Astrocyte of the spinal cord (primary cell): ENCODE measurements at regions not wholly inside any gene's neighbourhood (a gene's known extent, or its start where the extent isn't known, plus 50 kb on each side); places are given as distances from the start of the nearest gene placed in this dataset.

Experiments
- DNase-seq: peaks from one replicate; pipeline ENCODE4 v3.0.0; 2011; ENCODE audit warnings: low read depth, low spot score
- H3K4me3 ChIP-seq: 2 replicates; pipeline ENCODE4 v1.5.1; 2011; ENCODE audit warnings: low read depth, mild to moderate bottlenecking, low read length, moderate library complexity
- in situ Hi-C: cut with HindIII; loops from 2 replicates; pipeline ENCODE4 v1.10.0; 2017; ENCODE audit warnings: low sequenced_read_pairs
- TF ChIP-seq, protein P1 (sequence below): IDR thresholded peaks from 2 replicates; pipeline ENCODE4 v1.5.1; 2012; ENCODE audit warnings: low read depth, mild to moderate bottlenecking, low read length, inconsistent platforms

DNA sequence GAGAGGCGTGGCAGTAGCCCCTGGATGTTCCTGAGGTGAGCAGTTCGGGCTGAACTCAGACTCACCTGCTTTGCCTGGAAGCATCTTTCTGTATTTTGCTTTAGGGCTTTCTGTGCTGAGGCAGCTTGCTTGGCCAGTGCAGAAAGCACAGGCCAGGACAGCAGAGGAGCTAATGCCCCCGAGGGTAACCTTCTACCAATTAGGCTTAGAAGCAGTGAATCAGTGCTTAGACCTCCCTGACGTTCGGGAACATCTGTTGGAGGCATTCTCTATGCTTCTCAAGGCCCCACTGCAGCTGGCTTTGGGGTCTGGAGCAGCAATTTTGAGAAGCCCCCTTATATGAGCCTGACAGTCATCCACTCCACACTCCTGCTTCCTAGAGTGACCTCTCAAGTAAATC, 350.7 kb upstream of the PROK2 start:
- H3K4me3 ChIP-seq, result no peak overlapping the region
- TF ChIP-seq, protein P1, sequence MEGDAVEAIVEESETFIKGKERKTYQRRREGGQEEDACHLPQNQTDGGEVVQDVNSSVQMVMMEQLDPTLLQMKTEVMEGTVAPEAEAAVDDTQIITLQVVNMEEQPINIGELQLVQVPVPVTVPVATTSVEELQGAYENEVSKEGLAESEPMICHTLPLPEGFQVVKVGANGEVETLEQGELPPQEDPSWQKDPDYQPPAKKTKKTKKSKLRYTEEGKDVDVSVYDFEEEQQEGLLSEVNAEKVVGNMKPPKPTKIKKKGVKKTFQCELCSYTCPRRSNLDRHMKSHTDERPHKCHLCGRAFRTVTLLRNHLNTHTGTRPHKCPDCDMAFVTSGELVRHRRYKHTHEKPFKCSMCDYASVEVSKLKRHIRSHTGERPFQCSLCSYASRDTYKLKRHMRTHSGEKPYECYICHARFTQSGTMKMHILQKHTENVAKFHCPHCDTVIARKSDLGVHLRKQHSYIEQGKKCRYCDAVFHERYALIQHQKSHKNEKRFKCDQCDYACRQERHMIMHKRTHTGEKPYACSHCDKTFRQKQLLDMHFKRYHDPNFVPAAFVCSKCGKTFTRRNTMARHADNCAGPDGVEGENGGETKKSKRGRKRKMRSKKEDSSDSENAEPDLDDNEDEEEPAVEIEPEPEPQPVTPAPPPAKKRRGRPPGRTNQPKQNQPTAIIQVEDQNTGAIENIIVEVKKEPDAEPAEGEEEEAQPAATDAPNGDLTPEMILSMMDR, result no peak
- DNase-seq, result no peak
- in situ Hi-C loops, result no loop called here

DNA sequence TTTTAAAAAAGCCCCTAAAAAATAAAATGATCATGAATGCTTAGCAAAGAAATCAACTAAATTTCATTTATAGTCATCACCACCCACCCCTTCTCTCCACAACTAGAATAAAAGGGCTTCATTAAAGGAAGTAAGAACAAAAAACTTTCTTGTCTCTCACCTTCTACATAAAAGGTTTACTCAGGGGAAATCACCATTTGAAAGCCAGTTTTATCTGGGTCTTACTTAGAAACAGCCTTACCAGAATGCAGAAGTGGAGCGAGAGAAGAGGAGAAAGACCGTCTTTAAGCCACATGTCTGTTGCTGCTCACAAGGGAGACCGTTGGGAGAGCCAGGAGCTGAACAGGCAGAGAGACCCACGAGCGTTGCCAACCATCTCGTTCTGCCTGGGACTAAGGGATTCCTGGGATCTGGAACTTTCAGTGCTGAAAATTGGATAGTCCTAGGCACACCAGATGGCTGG, 350.1 kb upstream of the PROK2 start:
- TF ChIP-seq, protein P1, result no peak
- in situ Hi-C loops, result no loop called here
- no peak overlapping the region for H3K4me3 ChIP-seq
- no peak for DNase-seq

DNA sequence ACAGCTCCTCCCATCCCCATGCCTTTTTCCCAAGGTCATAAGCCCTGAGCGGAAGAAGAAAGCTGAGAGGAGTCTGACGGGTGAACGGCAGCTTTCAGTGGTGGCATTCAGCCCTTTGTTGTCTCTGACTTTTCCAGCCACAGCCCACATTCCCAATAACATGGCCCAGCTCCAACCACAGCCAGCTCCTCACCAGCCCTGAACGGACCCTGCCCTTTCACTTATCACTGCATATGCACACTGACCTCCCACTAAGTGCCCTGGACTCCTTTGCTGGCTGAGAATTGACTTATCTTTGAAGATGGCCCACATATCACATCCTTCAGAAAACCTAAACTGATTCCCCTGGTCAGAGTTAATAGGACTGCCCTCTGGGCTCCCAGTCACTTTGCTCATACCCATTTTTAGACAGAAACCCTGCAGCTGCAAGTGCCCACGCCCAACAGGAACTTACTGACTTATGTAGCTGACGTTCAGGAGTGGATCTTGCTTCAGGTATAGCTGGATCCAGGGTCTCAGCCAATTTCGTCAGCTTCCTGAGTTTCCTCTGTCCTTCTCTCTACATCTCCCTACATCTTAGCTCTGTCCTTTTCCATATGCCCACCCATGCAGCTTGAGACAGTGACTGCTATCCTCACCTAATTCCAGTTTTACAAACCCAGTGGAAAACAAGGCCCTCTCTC, 348.5 kb upstream of the PROK2 start:
- no peak for DNase-seq
- H3K4me3 ChIP-seq, result no peak overlapping the region
- TF ChIP-seq, protein P1, result no peak
- in situ Hi-C loops, result no loop called here

DNA sequence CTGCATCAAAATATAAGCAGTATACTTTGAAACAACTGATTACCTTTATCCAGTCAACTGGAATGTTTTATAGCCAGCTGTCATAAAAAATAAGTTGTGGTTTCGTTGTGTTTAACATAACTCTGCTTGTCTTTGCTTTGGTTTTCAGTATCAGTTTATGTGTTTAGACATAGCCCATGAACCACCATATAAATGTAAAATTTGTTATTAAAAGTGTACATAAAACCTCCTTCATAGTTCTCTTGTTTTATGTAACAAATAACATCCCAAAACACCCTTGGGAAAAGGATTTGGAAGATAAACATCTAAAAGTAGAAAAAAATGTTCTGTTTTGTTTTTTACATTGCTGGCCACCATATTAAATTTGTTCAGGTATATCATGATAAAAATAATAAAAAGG, 347.0 kb upstream of the PROK2 start:
- no peak for DNase-seq
- in situ Hi-C loops, result no loop called here
- H3K4me3 ChIP-seq, result no peak overlapping the region
- TF ChIP-seq, protein P1, result no peak

DNA sequence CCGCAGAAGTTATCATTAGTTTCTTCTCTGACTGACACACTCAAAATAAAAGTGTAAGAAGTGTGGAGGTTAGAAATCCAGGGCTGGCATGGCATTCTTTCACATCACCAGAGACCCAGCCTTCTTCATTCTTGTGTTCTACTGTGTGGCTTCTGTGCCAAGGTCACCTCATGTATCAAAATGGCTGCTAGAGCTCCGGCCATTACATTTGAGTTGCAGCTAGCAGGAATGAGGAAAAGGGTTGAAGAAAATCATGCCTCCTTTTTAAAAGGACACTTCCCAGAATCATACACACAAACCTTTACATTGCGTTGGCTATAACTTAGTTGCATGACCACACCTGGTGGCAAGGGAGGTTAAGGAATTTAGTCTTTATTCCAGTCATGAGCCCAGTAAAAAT, 345.6 kb upstream of the PROK2 start:
- TF ChIP-seq, protein P1, result no peak
- in situ Hi-C loops, result no loop called here
- no peak for DNase-seq

DNA sequence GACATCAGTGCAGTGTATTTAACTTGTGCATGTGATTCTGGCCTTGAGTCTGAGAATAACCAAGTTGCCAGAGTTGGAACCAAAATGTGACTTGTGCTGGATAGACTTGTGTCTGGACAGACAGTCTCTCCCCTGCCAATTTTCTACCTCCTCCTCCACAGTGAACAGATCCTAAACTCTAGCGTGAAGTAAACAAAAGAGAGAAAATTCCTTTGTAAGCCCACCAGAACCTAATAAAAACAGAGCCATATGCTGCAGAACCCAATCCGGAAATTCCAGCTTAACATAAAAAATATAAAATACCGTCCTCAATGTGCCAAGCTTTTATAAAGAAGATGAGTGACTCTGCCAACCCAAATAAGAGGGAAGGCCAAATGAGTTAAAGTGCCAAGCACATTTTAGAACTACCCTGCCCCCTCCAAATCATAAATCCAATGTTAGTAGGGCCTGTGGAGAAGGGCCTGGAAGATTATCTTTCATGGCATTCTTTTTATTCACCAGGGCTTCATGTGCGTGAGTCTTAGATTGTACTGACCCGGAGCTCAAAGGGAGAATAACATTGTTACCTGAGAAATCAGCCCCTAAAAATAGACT, 344.6 kb upstream of the PROK2 start:
- TF ChIP-seq, protein P1, result no peak
- in situ Hi-C loops, result no loop called here
- peak; percentile 10 for DNase-seq
- H3K4me3 ChIP-seq, result no peak overlapping the region

More for the DNA sequence above, 345.6 kb upstream of the PROK2 start:
- H3K4me3 ChIP-seq, result no peak overlapping the region
